ENCODE measurements at regions not wholly inside any gene's neighbourhood (a gene's known extent, or its start where the extent isn't known, plus 50 kb on each side); places are given as distances from the start of the nearest gene placed in this dataset.

- WGBS (ENCODE audit: insufficient coverage, low coverage, missing lambda C conversion rate): 10% methylated on average over 2 of the region's 2 CpGs
- Histone ChIP-seq H3K4me1 (replicated peaks in 1 of 2; ENCODE audit: control insufficient read depth in 2 of 2, insufficient read depth in 2 of 2, low read length in 2 of 2) (no peaks in the 10 kb centered on the region), H3K9me1 (ENCODE audit: control insufficient read depth, insufficient read depth, low read length) (no peaks in the 10 kb centered on the region), H3K27me3 (ENCODE audit: control insufficient read depth in 2 of 2, insufficient read depth in 2 of 2, low read length in 2 of 2) (no peaks in the 10 kb centered on the region), H3K9ac (ENCODE audit: insufficient read depth in 1 of 2, low read depth in 2 of 2, low read length in 2 of 2) (no peak overlapping the region), H3K4me3 (no peak overlapping the region), H4K20me1 (replicated peaks; ENCODE audit: control insufficient read depth, insufficient read depth, low read length) (no peaks in the 10 kb centered on the region), H2AFZ (ENCODE audit: low read depth, low read length) (no peak overlapping the region), H3K36me3 (ENCODE audit: control insufficient read depth, insufficient read depth, low read length) (no peaks in the 10 kb centered on the region), H3K4me2 (ENCODE audit: insufficient read depth, low read length) (no peak overlapping the region), H3K9me3 (replicated peaks; ENCODE audit: control insufficient read depth, insufficient read depth, low read depth, low read length) (no peaks in the 10 kb centered on the region), H3K27ac (ENCODE audit: extremely low read depth, low read depth, low read length) (no peak overlapping the region), H3K79me2 (ENCODE audit: control insufficient read depth, insufficient read depth, low read length) (no peaks in the 10 kb centered on the region)
- POLR2A ChIA-PET: no interaction called here
- in situ Hi-C loops (cut with MboI): no loop called here
- CTCF ChIA-PET (ENCODE audit: low intra/inter-chr PET ratio): no interaction called here
- no peak for FAIRE-seq
- DNase-seq (ENCODE audit: extremely low read depth in 1 of 4, low spot score in 3 of 4): no peak
- intact Hi-C loops (cut with micrococcal nuclease): no loop called here
- TF ChIP-seq ZNF197 (CRISPR knock-in tag; IDR thresholded peaks at IDR 0.05; ENCODE audit: low read depth) (no peak), TFAM (CRISPR knock-in tag; conservative IDR thresholded peaks at IDR 0.05) (no peak), YY1 (IDR thresholded peaks at IDR 0.05; ENCODE audit: borderline replicate concordance in 1 of 3, control insufficient read depth in 1 of 3, extremely low read depth in 1 of 3, insufficient read depth in 3 of 3, insufficient read length in 1 of 3, insufficient replicate concordance in 2 of 3, low read depth in 1 of 3, low read length in 2 of 3) (no peak), NFRKB (IDR thresholded peaks at IDR 0.05; ENCODE audit: low read depth) (no peak), CEBPZ (IDR thresholded peaks at IDR 0.05; ENCODE audit: borderline replicate concordance, low read depth, low read length) (no peak), ZNF384 (IDR thresholded peaks at IDR 0.05; ENCODE audit: low read depth, low read length) (no peak), ZBTB17 (CRISPR knock-in tag; IDR thresholded peaks at IDR 0.05) (no peak), SFPQ (IDR thresholded peaks at IDR 0.05; ENCODE audit: low read depth, low read length) (no peak), OTX1 (CRISPR knock-in tag; IDR thresholded peaks at IDR 0.05) (no peak), ZNF3 (CRISPR knock-in tag; IDR thresholded peaks at IDR 0.05) (no peak), HMG20A (CRISPR knock-in tag; conservative IDR thresholded peaks at IDR 0.05) (no peak), THRAP3 (IDR thresholded peaks at IDR 0.05; ENCODE audit: borderline replicate concordance) (no peak), MED1 (CRISPR knock-in tag; IDR thresholded peaks at IDR 0.05; ENCODE audit: borderline replicate concordance) (no peak)
- no TSS peak for BruUV-seq (replicated peaks)
- ATAC-seq: no peak
These were observed 300.8 kb downstream of the DTHD1 start for GRCh38 chr4:36582198-36582597.
